Ishikawa (cell line): ENCODE measurements at regions not wholly inside any gene's neighbourhood (a gene's known extent, or its start where the extent isn't known, plus 50 kb on each side); places are given as distances from the start of the nearest gene placed in this dataset.

Source experiments
- CEBPB ChIP-seq: IDR thresholded peaks from 2 replicates; pipeline ENCODE4 v1.6.1; 2012
- CREB1 ChIP-seq: IDR thresholded peaks from 2 replicates; pipeline ENCODE4 v1.6.1; 2012; ENCODE audit warnings: low read depth
- EGR1 ChIP-seq: IDR thresholded peaks from 2 replicates; pipeline ENCODE4 v1.6.1; 2012
- EP300 ChIP-seq: IDR thresholded peaks from 2 replicates; pipeline ENCODE4 v1.6.1; 2012; ENCODE audit warnings: borderline replicate concordance
- FOXM1 ChIP-seq: IDR thresholded peaks from 2 replicates; pipeline ENCODE4 v1.6.1; 2012; ENCODE audit warnings: low read depth, borderline replicate concordance
- MAX ChIP-seq: IDR thresholded peaks from 2 replicates; pipeline ENCODE4 v1.6.1; 2012
- NFIC ChIP-seq: IDR thresholded peaks from 2 replicates; pipeline ENCODE4 v1.6.1; 2012
- RAD21 ChIP-seq: IDR thresholded peaks from 2 replicates; pipeline ENCODE4 v1.6.1; 2012; ENCODE audit warnings: low read depth
- REST ChIP-seq: IDR thresholded peaks from 2 replicates; pipeline ENCODE4 v1.6.1; 2012; ENCODE audit warnings: low read depth, mild to moderate bottlenecking
- TAF1 ChIP-seq: IDR thresholded peaks from 2 replicates; pipeline ENCODE4 v1.6.1; 2012; ENCODE audit warnings: low read depth, mild to moderate bottlenecking
- USF1 ChIP-seq: IDR thresholded peaks from 2 replicates; pipeline ENCODE4 v1.6.1; 2012
- YY1 ChIP-seq: IDR thresholded peaks from 2 replicates; pipeline ENCODE4 v1.6.1; 2012; ENCODE audit warnings: low read depth

- no peak for TF ChIP-seq EGR1
- TF ChIP-seq CEBPB: no peak
- no peak for TF ChIP-seq EP300
- TF ChIP-seq TAF1: no peak
- no peak for TF ChIP-seq REST
- TF ChIP-seq USF1: no peak
- TF ChIP-seq RAD21: no peak
- no peak for TF ChIP-seq MAX
- no peak for TF ChIP-seq FOXM1
- TF ChIP-seq YY1: no peak
- TF ChIP-seq CREB1: no peak
- no peak for TF ChIP-seq NFIC
Measured at GRCh38 chr9:108684288-108685025, 171.3 kb downstream of the ACTL7B start.
